ENCODE measurements at regions not wholly inside any gene's neighbourhood (a gene's known extent, or its start where the extent isn't known, plus 50 kb on each side); places are given as distances from the start of the nearest gene placed in this dataset.

DNA sequence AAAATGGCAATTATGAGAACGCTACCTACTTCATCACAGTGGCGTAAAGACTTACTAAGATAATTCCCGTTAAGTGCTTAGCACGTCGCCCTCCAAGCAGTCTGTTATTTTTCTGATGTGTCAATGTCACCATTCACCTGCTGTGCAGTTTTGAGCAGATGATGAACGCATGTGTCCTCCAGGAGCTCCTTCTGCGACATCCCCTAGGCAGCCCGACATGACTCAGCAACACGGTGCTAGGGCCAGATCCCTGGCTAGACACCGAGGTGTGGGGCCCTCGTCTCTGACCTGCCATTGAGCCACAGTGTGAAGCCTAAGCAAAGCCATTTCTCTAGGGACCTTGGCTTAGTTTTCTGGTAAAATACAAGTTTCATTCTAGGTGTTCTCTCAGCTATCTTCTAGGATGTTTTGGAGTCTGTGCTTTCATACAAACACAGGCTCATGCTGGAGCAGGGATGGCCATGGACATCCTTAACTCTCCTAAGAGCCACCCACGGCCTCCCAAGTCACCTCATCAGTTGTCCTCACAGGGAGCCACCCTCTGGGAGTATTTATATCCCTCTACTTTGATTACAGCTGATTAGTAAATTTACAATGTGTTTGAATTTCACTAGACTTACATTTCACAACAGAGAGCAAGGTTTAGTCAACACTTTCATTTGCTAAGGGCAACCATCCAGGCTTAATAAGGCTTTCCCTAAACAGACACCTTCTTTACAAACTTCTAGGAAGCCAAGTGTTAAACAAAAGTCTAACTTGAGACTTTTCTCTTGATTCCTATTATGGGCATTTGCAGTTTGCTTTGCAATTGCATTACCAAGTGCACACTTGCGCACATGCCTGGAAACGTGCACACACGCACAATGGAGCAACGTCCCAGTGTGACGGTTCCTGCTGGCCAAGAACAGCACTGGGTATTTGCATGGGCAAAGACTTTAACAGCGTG is 376.8 kb upstream of the ID2 start:
- Histone ChIP-seq H3K4me3 (ENCODE audit: low read length) (no peak overlapping the region), H3K9me2 (ENCODE audit: insufficient read depth, low read length) (no peaks in the 10 kb centered on the region), H3K4me2 (ENCODE audit: low read length) (no peak overlapping the region), H3F3A (ENCODE audit: insufficient read depth, low read length, poor library complexity, severe bottlenecking) (no peaks in the 10 kb centered on the region), H3K36me3 (ENCODE audit: insufficient read depth, low read length) (no peaks in the 10 kb centered on the region), H3K27ac (ENCODE audit: low read length) (no peak overlapping the region), H3K9ac (ENCODE audit: low read length) (no peak overlapping the region), H3K79me2 (replicated peaks; ENCODE audit: insufficient read depth, low read length) (no peaks in the 10 kb centered on the region), H3K9me3 (ENCODE audit: low read length) (no peaks in the 10 kb centered on the region), H2AFZ (ENCODE audit: low read depth, low read length) (no peak overlapping the region), H4K20me1 (ENCODE audit: insufficient read depth) (no peaks in the 10 kb centered on the region), H3K27me3 (ENCODE audit: insufficient read depth, low read depth, low read length) (no peaks in the 10 kb centered on the region)
- no peak for TF ChIP-seq RAD21 (conservative IDR thresholded peaks at IDR 0.05)
- no peak for TF ChIP-seq MXI1 (conservative IDR thresholded peaks at IDR 0.05; ENCODE audit: poor library complexity, severe bottlenecking)
- no peak for TF ChIP-seq EP300 (conservative IDR thresholded peaks at IDR 0.05; ENCODE audit: poor library complexity, severe bottlenecking)

DNA sequence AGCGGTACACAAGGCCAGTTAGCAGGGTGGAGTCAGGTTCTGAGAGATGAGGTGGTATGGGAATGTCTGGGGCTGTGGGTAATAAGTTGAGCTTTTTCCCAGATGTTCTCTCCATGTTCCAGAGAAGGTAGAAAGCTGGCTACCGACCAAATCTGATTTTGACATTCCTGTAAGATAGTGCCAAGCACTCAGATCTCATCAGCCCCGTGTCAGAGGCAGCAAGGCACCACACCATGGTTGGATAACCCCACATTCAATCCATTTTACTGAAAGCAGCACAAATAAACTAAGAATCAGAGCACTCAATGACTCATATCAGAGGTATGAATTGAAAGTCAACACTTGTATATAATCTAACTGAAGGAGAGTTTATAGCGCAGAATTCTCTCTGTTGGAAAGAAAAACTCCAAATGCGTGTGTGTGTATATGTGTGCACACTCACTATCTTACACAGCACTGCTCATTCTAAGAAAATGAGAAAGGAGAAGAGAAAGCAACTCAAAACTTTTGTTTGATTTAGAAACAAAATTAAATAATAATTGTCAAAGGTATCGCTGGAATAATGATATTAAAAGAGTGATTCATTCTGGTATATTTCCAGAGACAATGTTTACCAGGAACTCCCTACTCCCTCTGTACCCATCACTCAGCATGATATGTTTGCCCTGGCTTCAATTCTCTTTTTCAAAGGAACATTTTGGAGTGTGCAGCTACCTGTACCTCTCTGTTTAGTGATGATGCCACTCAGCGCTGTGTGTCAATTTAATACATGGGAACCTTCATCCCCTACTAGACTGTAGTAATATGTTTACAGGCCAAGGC is 375.1 kb upstream of the ID2 start:
- no peaks in the 10 kb centered on the region for H3K36me3 ChIP-seq (ENCODE audit: insufficient read depth, low read length)
- H3F3A ChIP-seq (ENCODE audit: insufficient read depth, low read length, poor library complexity, severe bottlenecking) = no peaks in the 10 kb centered on the region
- no peak for TF ChIP-seq EP300 (conservative IDR thresholded peaks at IDR 0.05; ENCODE audit: poor library complexity, severe bottlenecking)
- TF ChIP-seq SMC3 (conservative IDR thresholded peaks at IDR 0.05; ENCODE audit: poor library complexity) = no peak
- TF ChIP-seq RAD21 (conservative IDR thresholded peaks at IDR 0.05) = no peak
- TF ChIP-seq EZH2 (IDR thresholded peaks at IDR 0.05; ENCODE audit: borderline replicate concordance, insufficient read depth, low read length, poor library complexity, severe bottlenecking) = no peak
- no peak overlapping the region for H2AFZ ChIP-seq (ENCODE audit: low read depth, low read length)
- H3K27me3 ChIP-seq (ENCODE audit: insufficient read depth, low read depth, low read length) = no peaks in the 10 kb centered on the region
- H3K27ac ChIP-seq (ENCODE audit: low read length) = no peak overlapping the region
- H3K79me2 ChIP-seq (replicated peaks; ENCODE audit: insufficient read depth, low read length) = no peaks in the 10 kb centered on the region
- no peak overlapping the region for H3K4me2 ChIP-seq (ENCODE audit: low read length)
- no peak overlapping the region for H3K9ac ChIP-seq (ENCODE audit: low read length)
- H3K9me3 ChIP-seq (ENCODE audit: low read length) = no peaks in the 10 kb centered on the region
- H3K9me2 ChIP-seq (ENCODE audit: insufficient read depth, low read length) = no peaks in the 10 kb centered on the region
- H3K4me3 ChIP-seq (ENCODE audit: low read length) = no peak overlapping the region
- H4K20me1 ChIP-seq (ENCODE audit: insufficient read depth) = no peaks in the 10 kb centered on the region

DNA sequence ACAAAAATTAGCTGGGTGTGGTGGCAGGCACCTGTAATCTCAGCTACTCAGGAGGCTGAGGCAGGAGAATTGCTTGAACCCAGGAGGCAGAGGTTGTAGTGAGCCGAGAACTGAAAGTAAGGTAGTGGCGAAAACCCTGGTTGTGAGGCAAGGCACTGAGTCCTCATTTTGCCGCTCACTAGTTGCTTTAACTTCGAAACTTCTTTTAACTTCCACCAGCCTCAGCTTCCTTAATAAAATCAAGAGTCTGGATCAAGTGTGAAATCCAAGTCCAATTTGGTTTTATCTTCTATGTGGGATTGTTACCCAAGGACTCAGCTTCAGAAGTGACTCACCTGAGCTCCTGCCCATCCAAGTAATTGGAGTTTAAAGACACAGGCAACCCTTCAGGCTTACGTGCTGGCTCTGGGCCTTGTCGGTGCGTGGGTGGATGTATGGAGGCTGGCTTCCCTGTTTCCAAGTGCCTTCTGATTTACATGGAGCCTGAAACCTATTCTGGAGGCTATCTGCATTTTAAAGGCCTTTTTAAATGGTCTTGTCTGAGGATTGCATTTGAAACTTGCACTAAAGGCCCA is 374.2 kb upstream of the ID2 start:
- H3K9me2 ChIP-seq (ENCODE audit: insufficient read depth, low read length) = no peaks in the 10 kb centered on the region
- no peaks in the 10 kb centered on the region for H3K36me3 ChIP-seq (ENCODE audit: insufficient read depth, low read length)
- no peaks in the 10 kb centered on the region for H3F3A ChIP-seq (ENCODE audit: insufficient read depth, low read length, poor library complexity, severe bottlenecking)
- no peak overlapping the region for H3K4me2 ChIP-seq (ENCODE audit: low read length)
- no peak overlapping the region for H3K27ac ChIP-seq (ENCODE audit: low read length)
- H3K9me3 ChIP-seq (ENCODE audit: low read length) = no peaks in the 10 kb centered on the region
- H3K79me2 ChIP-seq (replicated peaks; ENCODE audit: insufficient read depth, low read length) = no peaks in the 10 kb centered on the region
- H3K4me3 ChIP-seq (ENCODE audit: low read length) = no peak overlapping the region
- H3K9ac ChIP-seq (ENCODE audit: low read length) = no peak overlapping the region
- TF ChIP-seq, protein P1, sequence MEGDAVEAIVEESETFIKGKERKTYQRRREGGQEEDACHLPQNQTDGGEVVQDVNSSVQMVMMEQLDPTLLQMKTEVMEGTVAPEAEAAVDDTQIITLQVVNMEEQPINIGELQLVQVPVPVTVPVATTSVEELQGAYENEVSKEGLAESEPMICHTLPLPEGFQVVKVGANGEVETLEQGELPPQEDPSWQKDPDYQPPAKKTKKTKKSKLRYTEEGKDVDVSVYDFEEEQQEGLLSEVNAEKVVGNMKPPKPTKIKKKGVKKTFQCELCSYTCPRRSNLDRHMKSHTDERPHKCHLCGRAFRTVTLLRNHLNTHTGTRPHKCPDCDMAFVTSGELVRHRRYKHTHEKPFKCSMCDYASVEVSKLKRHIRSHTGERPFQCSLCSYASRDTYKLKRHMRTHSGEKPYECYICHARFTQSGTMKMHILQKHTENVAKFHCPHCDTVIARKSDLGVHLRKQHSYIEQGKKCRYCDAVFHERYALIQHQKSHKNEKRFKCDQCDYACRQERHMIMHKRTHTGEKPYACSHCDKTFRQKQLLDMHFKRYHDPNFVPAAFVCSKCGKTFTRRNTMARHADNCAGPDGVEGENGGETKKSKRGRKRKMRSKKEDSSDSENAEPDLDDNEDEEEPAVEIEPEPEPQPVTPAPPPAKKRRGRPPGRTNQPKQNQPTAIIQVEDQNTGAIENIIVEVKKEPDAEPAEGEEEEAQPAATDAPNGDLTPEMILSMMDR (IDR thresholded peaks at IDR 0.05; ENCODE audit: poor library complexity, severe bottlenecking) = no peak
- no peak for TF ChIP-seq EZH2 (IDR thresholded peaks at IDR 0.05; ENCODE audit: borderline replicate concordance, insufficient read depth, low read length, poor library complexity, severe bottlenecking)
- no peak for TF ChIP-seq EP300 (conservative IDR thresholded peaks at IDR 0.05; ENCODE audit: poor library complexity, severe bottlenecking)
- TF ChIP-seq, protein P2, sequence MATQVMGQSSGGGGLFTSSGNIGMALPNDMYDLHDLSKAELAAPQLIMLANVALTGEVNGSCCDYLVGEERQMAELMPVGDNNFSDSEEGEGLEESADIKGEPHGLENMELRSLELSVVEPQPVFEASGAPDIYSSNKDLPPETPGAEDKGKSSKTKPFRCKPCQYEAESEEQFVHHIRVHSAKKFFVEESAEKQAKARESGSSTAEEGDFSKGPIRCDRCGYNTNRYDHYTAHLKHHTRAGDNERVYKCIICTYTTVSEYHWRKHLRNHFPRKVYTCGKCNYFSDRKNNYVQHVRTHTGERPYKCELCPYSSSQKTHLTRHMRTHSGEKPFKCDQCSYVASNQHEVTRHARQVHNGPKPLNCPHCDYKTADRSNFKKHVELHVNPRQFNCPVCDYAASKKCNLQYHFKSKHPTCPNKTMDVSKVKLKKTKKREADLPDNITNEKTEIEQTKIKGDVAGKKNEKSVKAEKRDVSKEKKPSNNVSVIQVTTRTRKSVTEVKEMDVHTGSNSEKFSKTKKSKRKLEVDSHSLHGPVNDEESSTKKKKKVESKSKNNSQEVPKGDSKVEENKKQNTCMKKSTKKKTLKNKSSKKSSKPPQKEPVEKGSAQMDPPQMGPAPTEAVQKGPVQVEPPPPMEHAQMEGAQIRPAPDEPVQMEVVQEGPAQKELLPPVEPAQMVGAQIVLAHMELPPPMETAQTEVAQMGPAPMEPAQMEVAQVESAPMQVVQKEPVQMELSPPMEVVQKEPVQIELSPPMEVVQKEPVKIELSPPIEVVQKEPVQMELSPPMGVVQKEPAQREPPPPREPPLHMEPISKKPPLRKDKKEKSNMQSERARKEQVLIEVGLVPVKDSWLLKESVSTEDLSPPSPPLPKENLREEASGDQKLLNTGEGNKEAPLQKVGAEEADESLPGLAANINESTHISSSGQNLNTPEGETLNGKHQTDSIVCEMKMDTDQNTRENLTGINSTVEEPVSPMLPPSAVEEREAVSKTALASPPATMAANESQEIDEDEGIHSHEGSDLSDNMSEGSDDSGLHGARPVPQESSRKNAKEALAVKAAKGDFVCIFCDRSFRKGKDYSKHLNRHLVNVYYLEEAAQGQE (IDR thresholded peaks at IDR 0.05; ENCODE audit: borderline replicate concordance) = no peak
- TF ChIP-seq RAD21 (conservative IDR thresholded peaks at IDR 0.05) = no peak
- no peak for TF ChIP-seq MXI1 (conservative IDR thresholded peaks at IDR 0.05; ENCODE audit: poor library complexity, severe bottlenecking)
- TF ChIP-seq SMC3 (conservative IDR thresholded peaks at IDR 0.05; ENCODE audit: poor library complexity) = no peak
- TF ChIP-seq TAF1 (IDR thresholded peaks at IDR 0.05; ENCODE audit: low read depth) = no peak
- no peak for TF ChIP-seq POLR2AphosphoS5 (IDR thresholded peaks at IDR 0.05)
- H2AFZ ChIP-seq (ENCODE audit: low read depth, low read length) = no peak overlapping the region
- H3K27me3 ChIP-seq (ENCODE audit: insufficient read depth, low read depth, low read length) = no peaks in the 10 kb centered on the region
- H4K20me1 ChIP-seq (ENCODE audit: insufficient read depth) = no peaks in the 10 kb centered on the region

Measured in neural cell (in vitro differentiated cells).